DMS 273 (cell line): ENCODE measurements at regions not wholly inside any gene's neighbourhood (a gene's known extent, or its start where the extent isn't known, plus 50 kb on each side); places are given as distances from the start of the nearest gene placed in this dataset.
"Not testable (repeated sequence)": the region's sequence is repeated elsewhere in the genome, so short reads cannot be mapped to it uniquely, and the experiment has no call there.

Experiments
- DNase-seq: peaks from one replicate; lab custom pipeline; 2025; ENCODE audit not compliant: unreplicated experiment; lab: John Stamatoyannopoulos, UW

- no peak for DNase-seq
Observed at GRCh38 chr1:212155219-212155618, 119.7 kb downstream of the DTL start.

DNA sequence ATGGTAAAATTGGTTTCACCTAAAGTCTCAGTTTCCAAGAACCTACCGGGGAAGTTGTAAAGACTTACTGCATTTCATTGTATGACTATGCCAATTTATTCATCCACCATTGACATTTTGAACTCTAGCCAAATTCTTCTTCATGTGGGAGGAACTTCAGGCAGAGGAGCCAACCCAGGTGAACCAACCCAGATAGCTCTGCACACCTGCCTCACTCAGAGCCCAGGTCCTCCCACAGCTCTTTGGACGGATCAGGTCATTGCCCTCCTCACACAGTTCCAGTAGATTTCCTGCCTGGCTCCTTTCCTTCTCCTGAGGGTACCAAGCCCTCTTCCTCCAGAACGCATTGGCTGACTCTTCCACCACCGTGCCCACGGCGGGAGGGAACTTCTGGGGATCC is 121.7 kb downstream of the DTL start:
- no peak for DNase-seq

DNA sequence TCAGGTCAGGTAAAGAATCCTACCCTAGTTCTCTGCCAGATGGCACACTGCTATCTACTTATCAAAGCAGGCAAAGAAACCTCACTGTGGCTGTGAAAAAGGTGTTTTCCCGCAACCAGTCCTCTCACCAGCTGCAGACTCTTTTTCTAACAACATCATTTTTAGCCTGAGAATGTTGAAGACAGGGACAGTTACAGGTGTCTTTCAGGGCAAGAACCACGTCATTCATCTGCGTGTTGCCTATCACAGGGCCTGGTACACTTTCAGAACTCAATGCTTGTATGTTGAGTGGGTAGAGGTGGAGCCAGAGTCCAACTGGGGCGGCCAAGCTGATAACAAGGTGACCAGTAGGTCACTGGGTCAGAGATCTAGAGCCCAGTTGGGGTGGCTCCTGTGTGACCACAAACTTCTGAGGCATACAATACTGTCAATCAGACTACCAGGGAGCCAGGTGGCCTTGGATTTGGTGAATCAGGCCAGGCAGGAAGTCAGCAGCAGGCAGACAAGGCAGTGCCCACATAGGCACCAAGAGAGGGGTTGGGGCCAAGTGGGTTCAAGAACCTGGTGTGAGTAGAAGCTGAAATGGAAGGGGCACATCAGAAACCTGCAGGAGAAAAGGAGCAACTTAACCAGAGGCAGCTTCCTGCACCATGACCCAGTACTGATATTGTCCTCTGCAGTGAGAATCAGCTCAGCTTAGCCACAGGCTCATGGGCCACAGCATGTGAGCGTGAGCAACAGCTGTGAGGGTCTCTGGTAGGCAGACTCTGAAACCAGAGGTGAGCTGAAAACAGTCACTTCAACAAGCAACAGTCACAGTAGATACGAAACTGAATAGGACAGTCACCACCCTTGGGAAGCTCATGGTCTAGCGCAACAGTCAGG is 123.6 kb downstream of the DTL start:
- no peak for DNase-seq

DNA sequence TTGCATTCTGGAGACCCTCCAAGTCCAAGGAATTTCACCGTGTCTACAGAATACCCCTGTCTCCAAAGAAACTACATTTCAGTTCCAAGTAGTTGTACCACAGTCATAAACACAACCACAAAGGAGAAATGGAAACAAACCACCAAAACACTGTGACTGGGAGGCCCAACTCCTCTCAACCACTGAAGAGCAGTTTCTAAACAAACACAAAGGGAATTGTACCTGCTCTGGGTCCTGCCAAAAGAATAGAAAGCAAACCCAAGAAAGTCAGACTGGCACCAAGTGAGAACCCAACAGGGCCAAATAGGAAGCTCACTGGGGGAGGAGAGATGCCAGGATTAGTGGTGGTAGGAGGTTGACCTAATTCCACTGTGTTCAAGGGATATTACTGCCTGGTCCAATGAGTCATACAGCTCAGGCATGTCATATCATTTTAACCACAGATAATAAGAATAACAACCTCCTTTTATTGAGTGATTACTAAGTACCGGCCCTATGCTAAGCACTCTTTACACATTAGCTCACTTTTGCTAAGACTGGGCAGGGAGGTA is 123.9 kb upstream of the PPP2R5A start:
- DNase-seq, result no peak

DNA sequence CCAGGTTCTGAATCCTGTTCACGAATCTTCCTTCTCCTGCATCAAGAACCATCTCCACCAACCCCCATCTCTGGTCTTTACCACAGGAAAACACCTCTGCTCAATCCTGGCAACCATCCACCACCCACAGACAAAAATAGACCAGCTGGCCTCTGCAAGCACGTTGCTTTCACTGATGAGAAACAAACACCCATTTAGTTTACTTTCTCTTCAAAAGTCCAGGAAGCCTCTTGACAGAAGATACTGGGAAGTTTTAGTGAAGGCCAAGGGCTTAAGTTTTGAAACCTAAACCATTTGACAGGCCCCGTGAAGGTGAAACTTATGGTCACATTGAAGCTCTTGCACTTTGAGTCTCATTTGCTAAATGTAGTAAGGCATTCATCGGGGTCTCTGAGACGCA is 122.6 kb upstream of the PPP2R5A start:
- DNase-seq, result peak; percentile 65

- DNase-seq, result no peak
Observed at GRCh38 chr1:212164095-212164872, 120.9 kb upstream of the PPP2R5A start.

GRCh38 chr1:212166244-212166643 is 119.0 kb upstream of the PPP2R5A start:
- no peak for DNase-seq

DNA sequence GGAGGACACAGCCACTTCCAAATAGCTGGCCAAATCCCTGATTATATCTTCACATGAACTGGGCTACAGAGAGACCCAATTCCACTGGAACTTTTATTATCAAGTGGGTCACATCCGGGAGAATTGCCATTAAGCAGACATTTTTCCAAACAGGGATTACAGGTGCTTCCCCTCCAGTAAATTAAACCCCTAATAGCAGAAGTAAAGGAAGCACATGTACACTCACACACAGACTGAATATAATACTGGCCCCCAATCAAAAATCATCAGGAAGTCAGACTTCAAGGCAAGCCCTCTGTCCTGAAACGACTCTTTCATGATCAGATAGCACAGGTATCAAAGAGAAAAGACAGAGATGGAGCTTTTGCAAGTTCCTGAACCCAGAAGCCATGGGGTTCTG is 118.6 kb upstream of the PPP2R5A start:
- no peak for DNase-seq

DNA sequence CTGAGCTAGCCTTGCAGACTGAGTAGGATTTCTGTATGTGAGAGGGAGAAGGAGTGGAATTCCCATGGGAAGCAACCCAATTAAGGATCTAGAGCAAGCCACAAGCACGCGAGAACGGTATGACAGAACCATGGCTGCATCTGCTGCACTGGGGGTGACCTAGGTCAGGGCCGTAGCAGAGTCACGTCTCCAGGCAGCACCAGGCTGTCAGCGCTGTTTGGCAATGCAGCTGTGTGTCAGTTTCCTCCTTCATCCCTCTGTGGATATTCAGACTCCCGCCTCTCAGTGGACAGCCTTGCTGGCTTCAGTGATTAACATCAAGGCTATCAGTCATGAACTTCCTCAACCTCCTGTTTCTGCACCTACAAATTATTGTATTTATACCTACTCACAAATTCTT is 118.1 kb upstream of the PPP2R5A start:
- peak; percentile 37 for DNase-seq

- no peak for DNase-seq
Observed at GRCh38 chr1:212173567-212173966, 111.6 kb upstream of the PPP2R5A start.

- DNase-seq, result not testable (repeated sequence)
Observed at GRCh38 chr1:212174295-212174694, 110.9 kb upstream of the PPP2R5A start.

DNA sequence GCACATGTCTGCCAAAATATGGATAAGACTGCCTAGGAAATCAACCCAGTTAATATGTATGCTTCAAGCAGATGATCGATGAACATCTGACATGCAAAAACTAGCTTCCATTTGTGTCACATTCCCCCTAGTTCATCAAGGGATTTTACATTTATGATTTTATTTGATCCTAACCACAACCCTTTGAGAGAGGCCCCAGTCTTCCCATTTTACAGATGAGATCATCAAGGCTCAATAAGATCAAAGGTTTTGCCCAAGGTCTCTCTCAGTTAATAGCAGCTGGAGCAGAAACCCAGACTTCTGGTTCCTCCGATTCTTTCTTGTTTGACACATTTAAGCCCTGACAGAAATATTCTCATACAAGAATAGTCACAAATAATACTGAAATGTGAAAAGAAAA is 107.7 kb upstream of the PPP2R5A start:
- DNase-seq, result no peak

- DNase-seq, result no peak
Observed at GRCh38 chr1:212178851-212179250, 106.4 kb upstream of the PPP2R5A start.

GRCh38 chr1:212179394-212180076 is 105.7 kb upstream of the PPP2R5A start:
- no peak for DNase-seq

DNA sequence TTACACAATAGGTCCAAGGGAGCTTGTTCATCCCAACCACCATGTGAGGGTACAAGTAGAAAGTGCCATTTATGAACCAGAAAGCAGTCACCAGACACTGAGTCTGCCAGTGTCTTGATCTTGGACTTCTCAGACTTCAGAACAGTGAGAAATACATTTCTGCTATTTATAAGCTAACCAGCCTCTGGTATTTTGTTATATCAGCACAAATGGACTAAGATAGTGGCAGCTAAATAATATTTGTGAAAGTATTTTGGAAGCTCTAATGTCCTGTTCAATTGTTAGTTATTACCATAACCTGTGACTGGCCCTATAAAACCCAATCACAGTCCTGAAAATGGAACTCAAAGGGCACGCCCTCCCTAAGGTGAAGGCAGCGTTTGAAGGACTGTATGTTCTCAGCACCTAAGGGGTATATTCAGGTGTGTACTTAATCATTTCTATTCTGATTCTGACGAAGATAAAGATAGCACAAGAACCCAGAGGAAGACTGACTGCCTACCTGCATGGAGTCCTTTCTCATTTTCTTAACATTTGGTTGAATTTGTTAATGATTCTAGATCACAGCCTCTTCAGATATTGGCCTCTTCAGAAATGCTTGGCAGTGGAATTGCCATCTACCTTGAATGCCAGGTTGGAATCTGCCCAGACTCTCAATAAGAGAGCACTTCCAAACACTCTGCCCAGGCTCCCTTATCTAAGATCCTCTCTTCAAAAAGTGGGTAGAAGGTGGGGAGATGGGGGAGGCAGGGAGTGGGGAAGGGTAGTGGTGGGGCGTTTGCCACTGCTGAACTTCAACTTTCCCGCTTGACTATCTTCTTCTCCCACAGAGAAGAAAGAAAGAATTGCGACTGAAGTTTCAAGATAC is 104.0 kb upstream of the PPP2R5A start:
- DNase-seq, result no peak

GRCh38 chr1:212182171-212182570 is 103.0 kb upstream of the PPP2R5A start:
- no peak for DNase-seq

- DNase-seq, result no peak
Observed at GRCh38 chr1:212182579-212182978, 102.6 kb upstream of the PPP2R5A start.

GRCh38 chr1:212186427-212187207 is 98.6 kb upstream of the PPP2R5A start:
- DNase-seq, result peak; percentile 11

DNA sequence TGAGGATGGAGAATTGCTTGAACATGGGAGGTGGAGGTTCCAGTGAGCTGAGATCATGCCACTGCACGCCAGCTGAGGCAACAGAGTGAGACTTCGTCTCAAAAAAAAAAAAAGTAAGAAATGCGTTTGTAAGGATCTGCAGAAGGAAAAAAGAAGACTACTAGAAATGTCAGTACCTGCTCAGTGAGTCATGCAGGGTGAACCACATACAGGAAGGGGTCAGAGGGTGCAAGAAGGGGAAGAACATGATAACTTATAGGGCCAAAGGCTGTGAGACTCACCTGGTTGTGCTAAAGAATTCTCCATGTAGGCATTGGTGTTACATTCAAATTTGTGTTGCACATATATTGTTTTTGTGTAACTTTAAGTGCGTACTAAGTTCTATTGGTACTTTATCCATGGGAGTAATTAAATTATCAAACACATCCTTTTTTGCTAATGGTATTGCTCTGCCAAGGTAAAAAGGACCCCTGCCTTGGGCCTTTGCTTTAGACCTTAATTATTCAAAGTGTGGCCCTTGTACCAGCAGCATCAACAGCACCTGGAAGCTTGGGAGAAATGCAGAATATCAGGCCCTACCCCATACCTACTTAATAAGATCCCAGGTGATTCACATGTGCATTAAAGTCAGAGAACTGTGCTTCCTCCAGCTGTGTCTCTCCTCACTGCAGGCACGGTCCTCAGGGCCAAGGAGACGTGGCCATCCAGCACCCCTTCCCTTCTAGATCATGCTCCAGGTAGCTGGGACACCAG is 96.4 kb upstream of the PPP2R5A start:
- DNase-seq, result no peak
